NCI-H2081 (cell line): ENCODE measurements at regions not wholly inside any gene's neighbourhood (a gene's known extent, or its start where the extent isn't known, plus 50 kb on each side); places are given as distances from the start of the nearest gene placed in this dataset.
"Not testable (repeated sequence)": the region's sequence is repeated elsewhere in the genome, so short reads cannot be mapped to it uniquely, and the experiment has no call there.

ENCODE experiments used
- DNase-seq, 2 experiments: peaks; one replicate each; lab custom pipeline; 2025; lab: John Stamatoyannopoulos, UW

- DNase-seq = no peak
Measured at GRCh38 chr18:30446605-30447004, 595.9 kb downstream of the DSC3 start.

GRCh38 chr18:30444544-30444943, 598.0 kb downstream of the DSC3 start:
- DNase-seq = no peak

DNA sequence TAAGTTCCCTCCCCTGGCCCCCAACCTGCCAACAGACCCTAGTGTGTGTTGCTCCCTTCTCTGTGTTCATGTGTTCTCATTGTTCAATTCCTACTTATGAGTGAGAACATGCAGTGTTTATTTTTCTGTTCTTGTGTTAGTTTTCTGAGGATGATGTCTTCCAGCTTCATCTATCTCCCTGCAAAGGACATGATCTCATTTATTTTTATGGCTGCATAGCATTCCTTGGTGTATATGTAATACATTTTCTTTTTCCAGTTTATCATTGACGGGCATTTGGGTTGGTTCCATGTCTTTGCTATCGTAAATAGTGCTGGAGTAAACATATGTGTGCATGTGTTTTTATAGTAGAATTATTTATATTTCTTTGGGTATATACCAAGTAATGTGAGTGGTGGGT, 602.2 kb downstream of the DSC3 start:
- no peak for DNase-seq

DNA sequence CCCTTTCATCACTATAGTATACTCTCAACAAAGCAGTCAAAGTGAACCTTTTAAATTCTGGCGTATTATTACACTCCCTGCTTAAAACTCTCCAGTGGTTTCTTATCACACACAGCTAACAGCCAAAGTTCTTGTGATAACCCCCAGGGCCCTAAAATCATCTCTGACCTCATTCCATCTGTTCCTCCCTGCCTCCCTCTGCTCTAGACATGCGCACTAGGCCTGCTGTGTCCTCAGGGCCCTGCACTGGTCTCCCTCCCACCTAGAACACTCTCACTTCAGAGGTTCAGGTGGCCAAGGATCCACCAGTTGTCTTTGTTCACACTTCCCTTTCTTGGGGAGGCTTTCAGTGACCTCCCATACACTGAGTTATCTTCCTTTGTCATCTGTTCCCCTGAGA, 603.4 kb downstream of the DSC3 start:
- DNase-seq = no peak

DNA sequence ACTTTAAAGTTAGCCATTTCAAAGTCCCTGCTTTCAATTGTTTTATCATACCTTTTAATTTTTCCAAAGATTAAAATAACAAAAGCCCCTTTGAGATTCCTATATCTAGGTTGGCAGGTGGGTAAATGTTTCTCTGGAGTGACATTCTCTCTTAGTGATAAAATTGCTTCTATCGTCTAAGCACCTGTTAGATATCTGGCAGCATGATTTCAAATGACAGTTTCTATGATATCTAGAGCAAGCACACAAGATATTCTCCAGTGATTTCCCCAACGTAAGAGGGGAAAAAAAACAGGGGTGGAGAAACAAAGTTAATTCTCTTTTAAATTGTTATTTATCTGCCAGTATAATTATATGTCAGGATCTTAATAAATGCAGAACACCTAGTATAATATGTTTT, 610.2 kb downstream of the DSC3 start:
- DNase-seq = no peak

GRCh38 chr18:30419399-30419798, 623.1 kb downstream of the DSC3 start:
- not testable (repeated sequence) for DNase-seq

DNA sequence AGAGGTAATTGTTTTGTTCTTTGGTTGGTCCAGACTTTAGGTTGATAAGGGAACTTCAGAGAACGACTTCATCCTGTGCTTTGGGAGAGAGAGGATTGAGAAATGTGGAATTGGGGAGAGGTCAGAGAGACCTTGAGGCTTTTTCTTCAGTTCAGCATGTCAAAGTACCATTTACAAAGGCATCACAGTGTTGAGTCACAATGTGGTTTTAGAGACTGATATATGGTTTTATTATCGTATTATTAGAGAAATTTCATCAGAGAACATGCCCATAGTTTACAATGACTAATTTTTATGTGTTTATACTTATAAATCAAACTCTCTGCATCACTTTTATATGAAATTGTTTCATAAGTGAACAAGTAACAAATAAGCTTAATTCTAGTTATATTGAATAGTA, 626.6 kb downstream of the DSC3 start:
- DNase-seq = no peak

DNA sequence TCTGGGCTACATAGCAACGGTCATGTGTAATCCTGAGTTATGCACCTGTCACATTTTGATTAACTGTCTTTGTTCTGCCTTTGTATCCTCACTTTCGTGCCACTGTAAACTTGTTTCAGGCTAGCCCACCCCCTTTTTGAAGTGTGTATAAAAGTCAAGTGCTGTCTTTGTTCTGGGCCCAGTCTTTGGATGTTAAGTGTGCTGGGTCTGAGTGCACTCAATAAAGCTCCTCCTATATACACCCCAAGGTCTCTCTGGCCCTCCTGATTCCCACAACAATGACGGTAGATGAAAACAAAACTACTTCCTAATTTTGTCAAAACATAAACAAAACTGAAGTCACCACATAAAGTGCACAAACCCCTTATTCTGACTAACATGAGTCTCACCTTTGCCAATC, 633.4 kb downstream of the DSC3 start:
- DNase-seq = no peak

DNA sequence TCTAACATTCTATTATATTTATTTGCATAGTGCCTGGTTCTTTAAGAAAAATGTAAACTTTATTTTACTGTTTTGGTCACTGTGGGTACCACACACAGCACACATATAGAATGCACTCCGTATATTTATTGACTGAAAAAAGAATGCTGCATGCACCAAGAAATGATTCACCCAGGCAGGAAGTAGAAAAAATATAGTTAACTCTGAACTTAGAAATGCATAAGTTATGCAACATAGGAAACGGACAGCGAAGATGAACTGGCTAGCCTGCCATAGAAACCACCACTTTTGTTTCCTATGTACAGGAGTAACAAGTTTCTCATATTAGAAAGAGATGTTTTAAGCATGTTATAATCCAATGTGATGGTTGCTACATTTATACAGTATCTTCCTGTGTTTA, 635.8 kb downstream of the DSC3 start:
- no peak for DNase-seq

- no peak for DNase-seq
Measured at GRCh38 chr18:30405038-30405437, 637.5 kb downstream of the DSC3 start.

- no peak for DNase-seq
Measured at GRCh38 chr18:30404422-30404821, 638.1 kb downstream of the DSC3 start.

GRCh38 chr18:30403278-30403677, 639.3 kb downstream of the DSC3 start:
- DNase-seq = no peak

- no peak for DNase-seq
Measured at GRCh38 chr18:30387401-30387800, 655.1 kb downstream of the DSC3 start.

- DNase-seq = no peak
Measured at GRCh38 chr18:30386624-30387023, 655.9 kb downstream of the DSC3 start.

- no peak for DNase-seq
Measured at GRCh38 chr18:30385684-30386083, 656.9 kb downstream of the DSC3 start.

DNA sequence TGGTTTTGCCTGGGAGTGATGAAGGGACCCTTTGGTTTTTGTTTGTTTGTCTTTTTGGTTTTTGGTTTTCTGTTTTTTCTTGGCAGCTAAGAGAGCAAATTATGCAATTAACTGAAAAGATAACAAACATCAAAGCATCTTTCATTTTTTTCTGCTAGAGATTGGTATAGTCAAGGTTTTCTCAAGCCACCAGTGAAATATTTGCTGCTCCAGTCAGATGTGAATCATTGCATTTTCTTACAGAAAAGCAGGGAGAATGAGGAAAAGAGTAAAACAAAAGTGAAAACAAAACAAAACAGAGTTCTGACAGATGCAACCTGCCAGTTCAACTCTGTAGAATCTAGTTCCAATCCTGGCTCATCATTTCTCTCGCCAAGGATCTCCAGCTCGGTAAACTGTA, 660.7 kb downstream of the DSC3 start:
- no peak for DNase-seq

- DNase-seq = no peak
Measured at GRCh38 chr18:30378097-30378496, 664.4 kb downstream of the DSC3 start.

DNA sequence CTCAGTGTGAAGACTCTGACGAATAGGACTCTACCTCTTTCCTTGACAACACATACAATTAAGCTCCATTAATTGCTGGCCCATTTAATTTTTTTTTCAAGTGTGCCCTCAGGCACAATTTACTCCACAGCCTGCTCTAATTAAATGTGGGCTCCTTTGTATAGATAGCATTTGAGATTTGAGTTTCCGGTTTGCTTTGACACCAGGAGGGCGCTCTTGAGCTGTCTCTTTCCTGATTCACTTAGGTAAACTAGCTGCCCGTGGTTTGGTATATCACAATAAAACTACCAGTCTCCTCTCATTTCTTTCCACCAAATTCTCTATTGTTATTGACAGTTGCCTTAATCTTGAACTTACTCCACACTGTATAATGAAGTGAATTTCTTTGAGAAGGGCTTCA, 666.0 kb downstream of the DSC3 start:
- no peak for DNase-seq

- no peak for DNase-seq
Measured at GRCh38 chr18:30361864-30362540, 680.5 kb downstream of the DSC3 start.

- DNase-seq = no peak
Measured at GRCh38 chr18:30359521-30359920, 683.0 kb downstream of the DSC3 start.

DNA sequence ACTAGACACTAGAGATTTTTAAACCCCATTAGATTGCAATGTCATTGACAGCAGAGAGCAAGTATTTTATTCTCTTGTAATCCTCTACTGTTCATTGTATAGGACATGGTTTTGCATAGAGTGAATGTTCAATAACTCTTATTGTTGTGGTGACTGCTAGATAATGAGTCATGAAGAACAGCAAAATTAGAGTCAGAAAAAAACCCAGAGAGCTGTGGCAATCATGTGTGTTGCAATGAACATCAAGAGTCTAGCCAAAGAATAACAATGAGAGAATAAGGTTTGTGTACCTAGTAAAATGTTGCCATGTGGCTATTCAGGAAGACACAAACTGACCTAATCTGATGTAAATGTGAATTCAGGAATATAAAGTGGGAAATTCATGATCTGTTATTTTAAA, 684.0 kb downstream of the DSC3 start:
- DNase-seq = no peak

GRCh38 chr18:30352551-30353168, 689.9 kb downstream of the DSC3 start:
- DNase-seq = no peak

GRCh38 chr18:30350263-30350662, 692.3 kb downstream of the DSC3 start:
- no peak for DNase-seq

DNA sequence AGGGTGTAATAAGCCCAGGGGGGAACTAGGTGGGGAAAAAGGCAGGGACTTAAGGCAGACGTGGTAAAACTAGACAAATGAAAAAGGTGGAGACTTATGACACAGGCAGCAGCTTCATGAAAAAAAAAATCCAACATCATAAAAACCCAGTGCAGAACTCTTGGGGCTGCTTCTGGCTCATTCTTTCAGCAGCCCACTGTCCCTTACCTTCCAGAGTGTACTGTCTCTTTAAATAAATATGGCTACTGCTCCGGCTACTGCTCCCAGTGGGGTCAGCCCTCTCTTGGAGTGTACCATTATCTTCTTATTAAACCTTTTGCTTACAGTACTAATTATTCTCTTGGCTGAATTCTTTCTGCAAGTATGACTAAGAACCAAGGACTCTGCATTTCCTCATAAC, 699.5 kb downstream of the DSC3 start:
- peak in 1 of 2 experiments; percentile 2 for DNase-seq
